Activated T-cell treated with anti-CD3 and anti-CD28 coated beads for 48 hours (primary cell): ENCODE measurements at regions not wholly inside any gene's neighbourhood (a gene's known extent, or its start where the extent isn't known, plus 50 kb on each side); places are given as distances from the start of the nearest gene placed in this dataset.
A peak's percentile ranks its signal among the peaks of the same experiment; 100 is the strongest.

Source experiments
- DNase-seq: peaks from one replicate; pipeline ENCODE4 v3.0.0-alpha.2; 2020; ENCODE audit warnings: low read depth

DNA sequence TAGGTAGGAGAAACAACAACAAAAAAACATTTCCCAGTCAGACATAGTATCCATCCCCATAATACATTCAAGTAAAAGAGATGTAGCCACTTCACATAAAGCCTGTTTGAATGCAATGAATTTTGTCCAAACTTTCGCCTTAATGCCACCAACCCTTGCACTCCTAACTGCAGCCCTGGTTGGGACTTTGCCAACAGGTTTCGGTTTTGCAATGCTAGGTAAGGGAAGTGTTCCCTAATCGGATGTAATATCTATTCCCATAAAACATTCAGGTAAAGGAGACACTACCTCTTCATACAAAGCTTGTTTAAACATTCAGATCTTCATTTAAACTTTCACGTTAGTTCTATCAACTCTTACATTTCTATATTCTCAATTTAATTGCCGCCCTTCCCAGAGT, 336.1 kb downstream of the DRD1 start:
- no peak for DNase-seq

- DNase-seq = no peak
Measured at GRCh38 chr5:175107028-175107588, 336.9 kb downstream of the DRD1 start.

GRCh38 chr5:175104677-175105076, 339.3 kb downstream of the DRD1 start:
- no peak for DNase-seq

DNA sequence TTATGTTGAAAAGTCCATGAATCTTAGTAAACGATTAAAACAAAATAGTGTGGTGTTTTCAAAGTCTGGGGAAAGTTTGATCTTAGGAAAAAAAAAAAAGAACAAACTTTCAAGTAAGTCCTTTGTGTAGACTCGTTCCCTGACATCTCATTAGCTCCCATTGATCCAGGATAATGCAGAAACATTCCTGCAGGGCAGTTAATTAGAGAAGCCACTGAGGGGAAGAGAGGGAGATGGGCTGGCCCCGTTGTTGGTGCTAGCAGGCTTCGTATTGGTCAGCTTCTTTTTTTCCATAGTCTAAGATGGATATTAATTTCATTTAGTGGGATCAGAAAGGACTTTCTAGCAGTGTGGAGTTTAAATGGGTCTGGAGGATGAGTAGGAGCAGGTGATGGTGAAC, 340.2 kb downstream of the DRD1 start:
- no peak for DNase-seq

- DNase-seq = no peak
Measured at GRCh38 chr5:175102717-175103116, 341.3 kb downstream of the DRD1 start.

GRCh38 chr5:175098301-175098700, 345.7 kb downstream of the DRD1 start:
- DNase-seq = no peak

DNA sequence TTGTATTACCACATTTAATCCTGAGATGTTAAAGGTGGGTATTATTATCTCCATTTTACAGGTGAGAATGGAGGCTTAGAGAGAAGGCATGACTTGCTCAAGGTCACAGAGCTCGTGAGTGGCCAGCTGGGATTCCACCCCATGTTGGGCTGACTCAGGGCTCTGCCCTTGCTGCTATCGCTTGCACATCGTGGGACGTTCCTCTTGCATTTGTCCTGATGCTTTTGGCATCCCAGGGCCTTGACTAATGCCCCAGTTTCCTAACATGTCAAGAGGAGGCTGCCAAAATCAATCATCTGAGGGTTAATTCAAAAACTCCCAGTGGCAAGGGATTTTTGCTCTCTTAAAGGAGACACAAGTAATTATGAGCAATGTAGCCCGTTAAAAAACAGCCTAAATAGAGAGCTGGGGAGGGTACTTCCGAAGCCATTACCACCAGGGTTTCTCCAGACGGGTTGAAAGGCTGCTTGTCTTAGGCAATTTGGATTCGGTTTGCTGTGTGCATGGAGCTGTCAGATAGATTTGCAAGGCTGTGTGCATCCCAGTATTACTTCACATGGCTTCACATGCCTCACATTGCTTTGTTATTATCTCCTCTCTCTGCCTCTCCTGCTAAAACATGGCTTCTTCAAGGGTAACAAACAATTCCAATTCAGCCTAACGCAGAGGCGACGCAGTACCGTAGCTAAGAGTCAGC, 347.4 kb downstream of the DRD1 start:
- no peak for DNase-seq

- no peak for DNase-seq
Measured at GRCh38 chr5:175094461-175094860, 349.5 kb downstream of the DRD1 start.

- DNase-seq = no peak
Measured at GRCh38 chr5:175092691-175093090, 351.3 kb downstream of the DRD1 start.

DNA sequence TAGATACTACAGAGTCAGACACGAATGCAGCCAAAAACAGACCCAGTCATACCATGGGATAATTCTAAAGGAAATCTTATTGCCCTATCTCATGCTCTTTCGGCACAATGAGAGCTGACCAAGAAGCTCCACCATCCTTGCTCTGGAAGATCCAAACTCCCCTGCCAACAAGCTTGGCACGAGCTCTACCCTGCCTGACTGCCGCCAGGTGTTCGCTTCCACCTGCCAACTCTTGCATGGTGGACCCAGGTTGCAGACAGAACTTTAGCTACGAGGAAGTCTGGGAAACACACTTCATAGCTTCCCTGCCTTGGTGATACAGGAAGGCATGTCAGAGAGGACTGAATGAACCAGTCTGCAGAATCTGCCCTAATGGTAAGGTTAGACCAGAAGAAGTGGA, 355.0 kb downstream of the DRD1 start:
- no peak for DNase-seq

GRCh38 chr5:175082866-175083590, 358.6 kb downstream of the MSX2 start:
- no peak for DNase-seq

GRCh38 chr5:175082346-175082745, 358.0 kb downstream of the MSX2 start:
- DNase-seq = no peak

GRCh38 chr5:175079707-175080106, 355.3 kb downstream of the MSX2 start:
- DNase-seq = no peak

DNA sequence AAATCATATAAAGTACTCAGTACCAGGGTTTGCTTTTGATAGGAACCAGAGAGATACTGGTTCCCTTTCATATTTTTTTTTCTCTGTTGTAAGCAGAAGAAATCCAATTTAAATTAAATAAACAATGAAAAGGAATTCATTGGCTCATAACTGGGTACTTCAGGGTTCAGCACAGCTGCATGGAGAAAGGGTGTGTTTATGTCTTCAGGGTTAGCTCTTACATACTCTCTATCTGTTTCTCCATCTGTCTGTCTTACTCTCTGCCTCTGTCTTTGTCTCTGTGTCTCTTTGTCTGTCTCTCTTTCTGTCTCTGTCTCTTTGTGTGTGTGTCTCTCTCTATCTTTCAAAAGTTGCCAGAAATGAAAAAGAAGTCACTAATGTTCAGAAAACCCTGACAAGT, 345.9 kb downstream of the MSX2 start:
- no peak for DNase-seq

- no peak for DNase-seq
Measured at GRCh38 chr5:175060257-175060656, 335.9 kb downstream of the MSX2 start.

DNA sequence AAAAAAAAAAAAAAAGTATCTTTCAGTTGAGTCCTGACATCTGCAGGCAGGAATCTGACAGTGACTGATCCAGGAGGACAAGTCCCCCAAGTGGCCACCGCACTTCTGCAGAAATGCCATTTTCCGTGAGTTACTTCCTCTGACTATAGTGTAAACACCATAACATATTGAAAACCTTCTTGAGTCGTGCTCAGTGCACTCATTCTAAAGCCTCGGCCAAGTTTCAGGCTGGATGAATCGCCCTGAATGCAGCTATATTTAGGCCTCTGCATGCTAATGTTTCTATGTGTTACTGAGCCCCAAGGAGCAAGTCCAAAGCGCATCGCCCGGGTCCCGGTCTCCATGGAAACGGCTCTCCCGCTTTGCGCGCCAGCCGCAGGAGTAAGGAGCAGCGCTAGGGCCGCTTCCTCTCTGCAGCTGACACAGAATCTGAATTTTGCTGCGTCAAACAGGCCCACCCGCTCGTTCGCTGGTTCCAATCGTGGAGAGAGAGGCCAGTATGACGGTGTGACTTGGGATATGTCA, 335.4 kb downstream of the MSX2 start:
- peak; percentile 8 for DNase-seq

DNA sequence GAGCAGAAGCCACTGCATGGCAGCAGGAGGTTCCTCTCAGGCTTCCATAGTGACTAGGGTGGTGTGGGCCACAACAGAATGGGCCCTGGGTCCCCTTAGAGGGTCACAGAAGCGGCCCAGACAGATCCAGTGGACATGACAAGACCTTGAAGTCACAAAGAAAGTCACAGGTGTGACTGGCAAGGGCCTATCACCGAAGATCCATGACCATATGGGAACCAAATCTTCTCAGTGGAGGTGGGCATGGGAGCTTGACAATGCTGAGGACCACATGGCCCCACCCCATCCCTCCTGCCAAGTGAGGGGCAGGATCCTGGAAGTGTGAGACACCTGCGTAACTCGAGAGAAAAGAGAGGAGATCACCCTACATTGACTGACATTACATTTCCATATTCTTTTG, 332.4 kb downstream of the MSX2 start:
- DNase-seq = no peak

GRCh38 chr5:175054243-175054642, 329.9 kb downstream of the MSX2 start:
- no peak for DNase-seq

DNA sequence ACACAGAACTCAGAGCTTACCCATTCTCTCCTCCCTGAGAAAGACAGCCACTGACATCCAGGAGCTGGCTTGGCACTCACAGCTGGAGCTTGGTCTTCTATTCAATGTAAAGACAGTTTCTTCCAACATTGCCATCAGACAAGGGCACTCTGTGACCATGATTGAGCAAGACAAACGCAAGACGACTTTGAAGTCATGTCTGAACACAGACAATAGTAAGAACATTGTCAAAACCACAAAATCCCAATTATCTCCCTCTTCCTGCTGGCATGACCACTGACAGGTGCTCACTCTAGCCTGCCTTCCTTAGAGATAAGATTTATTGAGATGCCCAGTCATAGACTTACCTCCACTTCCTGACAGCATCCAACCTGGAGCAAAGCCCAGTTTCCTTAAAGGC, 328.0 kb downstream of the MSX2 start:
- no peak for DNase-seq

- DNase-seq = no peak
Measured at GRCh38 chr5:175047048-175047447, 322.7 kb downstream of the MSX2 start.

- no peak for DNase-seq
Measured at GRCh38 chr5:175045820-175046219, 321.4 kb downstream of the MSX2 start.

- DNase-seq = no peak
Measured at GRCh38 chr5:175037820-175038219, 313.4 kb downstream of the MSX2 start.

GRCh38 chr5:175035882-175036533, 311.6 kb downstream of the MSX2 start:
- DNase-seq = no peak
